ENCODE measurements at regions not wholly inside any gene's neighbourhood (a gene's known extent, or its start where the extent isn't known, plus 50 kb on each side); places are given as distances from the start of the nearest gene placed in this dataset.

- CTCF ChIA-PET: interaction anchor here (1.2 kb wide), 1 partner anchor 52 kb away, joined by 3 read pairs; no protein-coding TSS in a partner anchor
- Mint-ChIP-seq H3K4me1 (ENCODE audit: insufficient read depth, unreplicated experiment) (no peaks in the 10 kb centered on the region), H3K27ac (ENCODE audit: low read depth, unreplicated experiment) (no peak overlapping the region), H3K9me3 (ENCODE audit: unreplicated experiment) (no peaks in the 10 kb centered on the region), H3K36me3 (ENCODE audit: insufficient read depth, unreplicated experiment) (no peaks in the 10 kb centered on the region), H3K27me3 (ENCODE audit: insufficient read depth, unreplicated experiment) (no peaks in the 10 kb centered on the region), H3K4me3 (ENCODE audit: unreplicated experiment) (no peak overlapping the region)
- intact Hi-C loops (cut with micrococcal nuclease): no loop called here
- TF ChIP-seq CTCF (IDR thresholded peaks at IDR 0.05; ENCODE audit: unreplicated experiment): no peak
- POLR2A ChIA-PET: no interaction called here
- no TSS peak for BruUV-seq (replicated peaks)
- DNase-seq (ENCODE audit: unreplicated experiment): no peak
Observed at GRCh38 chr2:187710791-187711521, 156.7 kb upstream of the TFPI start.

GRCh38 chr2:187715590-187715989 is 161.4 kb upstream of the TFPI start:
- no peaks in the 10 kb centered on the region for H3K27me3 Mint-ChIP-seq (ENCODE audit: insufficient read depth, unreplicated experiment)
- BruUV-seq (replicated peaks): no TSS peak
- no peak overlapping the region for H3K4me3 Mint-ChIP-seq (ENCODE audit: unreplicated experiment)
- intact Hi-C loops (cut with micrococcal nuclease): no loop called here
- CTCF ChIA-PET: interaction anchor here (0.9 kb wide), 1 partner anchor 8 kb away, joined by 3 read pairs; no protein-coding TSS in a partner anchor
- no peak for TF ChIP-seq CTCF (IDR thresholded peaks at IDR 0.05; ENCODE audit: unreplicated experiment)
- no peak for DNase-seq (ENCODE audit: unreplicated experiment)
- H3K27ac Mint-ChIP-seq (ENCODE audit: low read depth, unreplicated experiment): no peak overlapping the region
- POLR2A ChIA-PET: interaction anchor here (0.7 kb wide), 1 partner anchor 9 kb away, joined by 3 read pairs; no protein-coding TSS in a partner anchor
- H3K9me3 Mint-ChIP-seq (ENCODE audit: unreplicated experiment): peaks cover 2% of the 10 kb centered on the region
- H3K36me3 Mint-ChIP-seq (ENCODE audit: insufficient read depth, unreplicated experiment): no peaks in the 10 kb centered on the region
- H3K4me1 Mint-ChIP-seq (ENCODE audit: insufficient read depth, unreplicated experiment): no peaks in the 10 kb centered on the region

DNA sequence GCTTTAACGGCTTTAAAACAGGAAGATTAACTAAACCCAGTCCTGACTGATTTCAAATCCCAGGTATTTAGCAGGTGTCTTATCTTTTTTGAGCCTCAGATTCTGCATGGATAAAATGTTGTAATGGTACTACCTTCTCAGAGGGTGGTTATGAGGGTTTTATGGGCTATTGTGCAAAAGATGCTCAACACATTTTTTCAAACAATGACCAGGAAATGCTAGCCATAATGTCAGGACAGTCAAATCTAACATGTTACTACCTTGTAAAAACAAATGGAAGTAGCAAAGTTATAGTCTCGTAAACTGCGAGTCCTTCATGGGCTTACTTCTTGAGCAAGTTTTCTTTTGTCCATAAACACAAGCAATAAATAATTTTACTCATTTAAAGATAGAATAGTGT is 162.1 kb upstream of the TFPI start:
- CTCF ChIA-PET: interaction anchor here (0.9 kb wide), 1 partner anchor 9 kb away, joined by 3 read pairs; no protein-coding TSS in a partner anchor
- POLR2A ChIA-PET: interaction anchor here (0.7 kb wide), 1 partner anchor 8 kb away, joined by 3 read pairs; no protein-coding TSS in a partner anchor
- H3K27me3 Mint-ChIP-seq (ENCODE audit: insufficient read depth, unreplicated experiment): no peaks in the 10 kb centered on the region
- no peak overlapping the region for H3K27ac Mint-ChIP-seq (ENCODE audit: low read depth, unreplicated experiment)
- intact Hi-C loops (cut with micrococcal nuclease): no loop called here
- no TSS peak for BruUV-seq (replicated peaks)
- peaks cover 6% of the 10 kb centered on the region for H3K9me3 Mint-ChIP-seq (ENCODE audit: unreplicated experiment)
- no peak overlapping the region for H3K4me3 Mint-ChIP-seq (ENCODE audit: unreplicated experiment)
- no peak for DNase-seq (ENCODE audit: unreplicated experiment)
- no peaks in the 10 kb centered on the region for H3K36me3 Mint-ChIP-seq (ENCODE audit: insufficient read depth, unreplicated experiment)
- no peaks in the 10 kb centered on the region for H3K4me1 Mint-ChIP-seq (ENCODE audit: insufficient read depth, unreplicated experiment)
- no peak for TF ChIP-seq CTCF (IDR thresholded peaks at IDR 0.05; ENCODE audit: unreplicated experiment)

DNA sequence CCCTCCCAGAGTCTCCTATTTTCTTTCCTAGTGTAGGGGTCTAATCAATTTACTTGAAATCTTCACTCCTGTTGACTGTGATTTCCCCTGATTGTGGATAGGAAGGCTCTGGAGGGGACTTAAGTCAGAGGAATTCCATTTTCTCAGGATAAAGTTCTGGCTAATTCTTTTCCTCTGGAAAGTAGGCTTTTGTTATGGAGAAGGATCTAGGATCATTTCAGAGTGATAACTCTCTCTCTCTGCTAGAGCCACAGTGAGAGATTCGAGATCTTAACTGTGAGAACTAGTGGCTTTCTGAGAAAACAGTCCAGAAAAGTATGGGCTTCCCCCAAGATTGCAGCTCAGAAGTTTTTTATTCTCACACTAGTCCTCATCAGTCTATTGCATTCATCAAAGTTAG is 163.9 kb upstream of the TFPI start:
- no peak for TF ChIP-seq CTCF (IDR thresholded peaks at IDR 0.05; ENCODE audit: unreplicated experiment)
- CTCF ChIA-PET: no interaction called here
- no peak overlapping the region for H3K27ac Mint-ChIP-seq (ENCODE audit: low read depth, unreplicated experiment)
- DNase-seq (ENCODE audit: unreplicated experiment): no peak
- H3K36me3 Mint-ChIP-seq (ENCODE audit: insufficient read depth, unreplicated experiment): no peaks in the 10 kb centered on the region
- no peaks in the 10 kb centered on the region for H3K4me1 Mint-ChIP-seq (ENCODE audit: insufficient read depth, unreplicated experiment)
- POLR2A ChIA-PET: no interaction called here
- H3K9me3 Mint-ChIP-seq (ENCODE audit: unreplicated experiment): peaks cover 6% of the 10 kb centered on the region
- no peak overlapping the region for H3K4me3 Mint-ChIP-seq (ENCODE audit: unreplicated experiment)
- intact Hi-C loops (cut with micrococcal nuclease): no loop called here
- H3K27me3 Mint-ChIP-seq (ENCODE audit: insufficient read depth, unreplicated experiment): no peaks in the 10 kb centered on the region
- BruUV-seq (replicated peaks): no TSS peak

Measured in MCF 10A (cell line).